ENCODE measurements at regions not wholly inside any gene's neighbourhood (a gene's known extent, or its start where the extent isn't known, plus 50 kb on each side); places are given as distances from the start of the nearest gene placed in this dataset.
"Not testable (repeated sequence)": the region's sequence is repeated elsewhere in the genome, so short reads cannot be mapped to it uniquely, and the experiment has no call there.

- intact Hi-C loops (cut with DNase I; ENCODE audit: low total_unique reads), result no loop called here
- no peak for DNase-seq
- Histone ChIP-seq H3K36me3 (ENCODE audit: low read depth, missing control alignments) (no peaks in the 10 kb centered on the region), H3K9me3 (no peaks in the 10 kb centered on the region), H3K27ac (peak overlapping the region in 1 of 2 donors; percentile 20), H3K4me1 (no peaks in the 10 kb centered on the region), H3K27me3 (no peaks in the 10 kb centered on the region), H3K4me3 (no peak overlapping the region)
- no peak for TF ChIP-seq POLR2A (IDR thresholded peaks at IDR 0.05)
- TF ChIP-seq, protein P1, sequence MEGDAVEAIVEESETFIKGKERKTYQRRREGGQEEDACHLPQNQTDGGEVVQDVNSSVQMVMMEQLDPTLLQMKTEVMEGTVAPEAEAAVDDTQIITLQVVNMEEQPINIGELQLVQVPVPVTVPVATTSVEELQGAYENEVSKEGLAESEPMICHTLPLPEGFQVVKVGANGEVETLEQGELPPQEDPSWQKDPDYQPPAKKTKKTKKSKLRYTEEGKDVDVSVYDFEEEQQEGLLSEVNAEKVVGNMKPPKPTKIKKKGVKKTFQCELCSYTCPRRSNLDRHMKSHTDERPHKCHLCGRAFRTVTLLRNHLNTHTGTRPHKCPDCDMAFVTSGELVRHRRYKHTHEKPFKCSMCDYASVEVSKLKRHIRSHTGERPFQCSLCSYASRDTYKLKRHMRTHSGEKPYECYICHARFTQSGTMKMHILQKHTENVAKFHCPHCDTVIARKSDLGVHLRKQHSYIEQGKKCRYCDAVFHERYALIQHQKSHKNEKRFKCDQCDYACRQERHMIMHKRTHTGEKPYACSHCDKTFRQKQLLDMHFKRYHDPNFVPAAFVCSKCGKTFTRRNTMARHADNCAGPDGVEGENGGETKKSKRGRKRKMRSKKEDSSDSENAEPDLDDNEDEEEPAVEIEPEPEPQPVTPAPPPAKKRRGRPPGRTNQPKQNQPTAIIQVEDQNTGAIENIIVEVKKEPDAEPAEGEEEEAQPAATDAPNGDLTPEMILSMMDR (IDR thresholded peaks at IDR 0.05), result no peak
- WGBS, 2 donors, result 52 to 64% methylated on average over 9 of the region's 9 CpGs
Measured at GRCh38 chr5:44538797-44539601, 149.8 kb upstream of the FGF10 start.

- H3K9me3 ChIP-seq, result no peaks in the 10 kb centered on the region
- peak; percentile 65 for DNase-seq
- no peaks in the 10 kb centered on the region for H3K4me1 ChIP-seq
- intact Hi-C loops (cut with DNase I; ENCODE audit: low total_unique reads), result no loop called here
- no peak overlapping the region for H3K27ac ChIP-seq
- H3K4me3 ChIP-seq, result no peak overlapping the region
- H3K27me3 ChIP-seq, result no peaks in the 10 kb centered on the region
- TF ChIP-seq, protein P1 (IDR thresholded peaks at IDR 0.05), result peak; percentile 30 to 72 (median 43)
- no peak for TF ChIP-seq POLR2A (IDR thresholded peaks at IDR 0.05)
- no peaks in the 10 kb centered on the region for H3K36me3 ChIP-seq (ENCODE audit: low read depth, missing control alignments)
- 74 to 76% methylated on average over 3 of the region's 3 CpGs for WGBS, 2 donors
Measured at GRCh38 chr5:44536650-44537260, 147.5 kb upstream of the FGF10 start.

DNA sequence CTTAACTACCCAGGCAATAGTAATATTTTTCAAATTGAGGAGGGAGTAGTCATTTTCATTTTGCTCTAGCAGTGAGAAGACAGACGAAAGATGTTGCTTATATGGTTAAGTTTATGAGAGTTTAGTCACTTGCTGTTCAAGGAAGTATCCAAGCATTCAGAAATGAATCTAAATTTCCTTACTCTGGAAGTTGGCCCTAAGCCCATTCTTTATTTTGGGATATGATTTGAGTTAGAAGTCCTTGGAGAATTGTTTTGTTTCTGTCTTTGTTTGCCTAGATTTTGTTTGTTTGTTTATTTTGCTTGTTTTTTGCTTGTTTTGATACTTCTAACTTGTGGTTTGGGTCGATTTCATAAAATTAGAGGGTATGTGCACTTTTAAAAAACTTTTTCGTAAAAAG, 146.4 kb upstream of the FGF10 start:
- no peak overlapping the region for H3K27ac ChIP-seq
- H3K27me3 ChIP-seq, result no peaks in the 10 kb centered on the region
- H3K4me1 ChIP-seq, result no peaks in the 10 kb centered on the region
- no peak overlapping the region for H3K4me3 ChIP-seq
- 59 to 67% methylated on average over 3 of the region's 3 CpGs for WGBS, 2 donors
- intact Hi-C loops (cut with DNase I; ENCODE audit: low total_unique reads), result no loop called here
- H3K9me3 ChIP-seq, result no peaks in the 10 kb centered on the region
- DNase-seq, result no peak
- no peaks in the 10 kb centered on the region for H3K36me3 ChIP-seq (ENCODE audit: low read depth, missing control alignments)
- no peak for TF ChIP-seq POLR2A (IDR thresholded peaks at IDR 0.05)
- TF ChIP-seq, protein P1 (IDR thresholded peaks at IDR 0.05), result no peak

DNA sequence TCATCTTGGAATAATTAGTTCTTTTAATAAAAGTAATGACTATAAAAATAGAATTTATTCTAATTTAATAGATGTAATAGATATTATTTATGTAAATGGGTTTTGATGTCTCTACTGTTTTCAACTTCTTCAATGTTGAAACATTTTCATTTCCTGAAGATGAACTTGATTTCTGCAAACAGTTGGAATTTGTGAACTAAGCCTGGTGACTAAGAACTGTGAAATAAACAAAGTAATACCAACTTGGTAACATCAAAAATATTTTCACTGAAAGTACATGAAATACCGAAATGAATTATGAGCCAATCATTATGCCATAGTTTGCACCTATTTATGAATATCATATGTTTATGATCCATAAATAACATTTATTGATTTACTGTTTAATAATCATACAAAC, 143.8 kb upstream of the FGF10 start:
- H3K36me3 ChIP-seq (ENCODE audit: low read depth, missing control alignments), result no peaks in the 10 kb centered on the region
- no peaks in the 10 kb centered on the region for H3K27me3 ChIP-seq
- no peak for TF ChIP-seq POLR2A (IDR thresholded peaks at IDR 0.05)
- TF ChIP-seq, protein P1 (IDR thresholded peaks at IDR 0.05), result no peak
- H3K4me1 ChIP-seq, result no peaks in the 10 kb centered on the region
- 85 to 89% methylated on average over 1 of the region's 1 CpG for WGBS, 2 donors
- intact Hi-C loops (cut with DNase I; ENCODE audit: low total_unique reads), result no loop called here
- H3K27ac ChIP-seq, result no peak overlapping the region
- H3K4me3 ChIP-seq, result no peak overlapping the region
- no peaks in the 10 kb centered on the region for H3K9me3 ChIP-seq
- DNase-seq, result no peak

- H3K4me1 ChIP-seq; H3K9me3 ChIP-seq; H3K4me3 ChIP-seq; H3K27me3 ChIP-seq; H3K27ac ChIP-seq; intact Hi-C loops (cut with DNase I; ENCODE audit: low total_unique reads); DNase-seq; H3K36me3 ChIP-seq (ENCODE audit: low read depth, missing control alignments): not testable (repeated sequence)
- WGBS, 2 donors, result 79 to 93% methylated on average over 2 of the region's 2 CpGs
Measured at GRCh38 chr5:44531756-44532155, 142.5 kb upstream of the FGF10 start.

DNA sequence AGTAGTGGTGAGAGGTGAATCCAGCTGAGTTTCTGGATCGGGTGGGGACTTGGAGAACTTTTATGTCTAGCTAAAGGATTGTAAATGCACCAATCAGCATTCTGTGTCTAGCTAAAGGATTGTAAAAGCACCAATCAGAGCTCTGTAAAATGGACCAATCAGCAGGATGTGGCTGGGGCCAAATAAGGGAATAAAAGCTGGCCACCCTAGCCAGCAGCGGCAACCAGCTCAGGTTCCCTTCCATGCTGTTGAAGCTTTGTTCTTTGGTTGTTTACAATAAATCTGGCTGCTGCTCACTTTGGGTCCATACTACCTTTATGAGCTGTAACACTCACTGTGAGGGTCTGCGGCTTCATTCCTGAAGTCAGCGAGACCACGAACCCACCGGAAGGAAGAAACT, 141.6 kb upstream of the FGF10 start:
- intact Hi-C loops (cut with DNase I; ENCODE audit: low total_unique reads); H3K36me3 ChIP-seq (ENCODE audit: low read depth, missing control alignments); DNase-seq; H3K4me1 ChIP-seq; H3K27me3 ChIP-seq; H3K4me3 ChIP-seq; H3K27ac ChIP-seq; H3K9me3 ChIP-seq: not testable (repeated sequence)
- 86 to 94% methylated on average over 6 of the region's 6 CpGs for WGBS, 2 donors

Measured in testis (tissue), 2 donors.